Vagina (tissue), 2 donors: ENCODE measurements at regions not wholly inside any gene's neighbourhood (a gene's known extent, or its start where the extent isn't known, plus 50 kb on each side); places are given as distances from the start of the nearest gene placed in this dataset.

ENCODE experiments used
- DNase-seq, 2 donors: peaks; one replicate each; pipeline ENCODE4 v3.0.0-alpha.2; 2017; ENCODE audit errors: extremely low spot score in 2 of 2
- H3K27ac ChIP-seq: fragments of 200-600 bp; sonication (generic); one replicate; pipeline ENCODE4 v1.5.1; 2019
- H3K27me3 ChIP-seq: fragments of 200-600 bp; sonication (generic); one replicate; pipeline ENCODE4 v1.5.1; 2019
- H3K36me3 ChIP-seq, 2 donors: fragments of 200-600 bp; sonication (generic); one replicate each; pipeline ENCODE4 v1.5.1; 2017 to 2019
- H3K4me1 ChIP-seq: fragments of 200-600 bp; sonication (generic); one replicate; pipeline ENCODE4 v1.5.1; 2019
- H3K4me3 ChIP-seq, 2 donors: fragments of 200-600 bp; sonication (generic); 1 replicate in 1 of 2; 2 replicates in 1 of 2; pipeline ENCODE4 v1.5.1; 2016 to 2019
- H3K9me3 ChIP-seq: fragments of 200-600 bp; sonication (generic); one replicate; pipeline ENCODE4 v1.5.1; 2019
- POLR2A ChIP-seq, 2 donors: fragments of 450-650 bp; IDR thresholded peaks; one replicate each; pipeline ENCODE4 v1.6.1; 2017; ENCODE audit warnings: antibody characterized with exemption in 2 of 2, mild to moderate bottlenecking in 2 of 2, moderate library complexity in 2 of 2
- POLR2AphosphoS5 ChIP-seq, 2 donors: sonication (generic); formaldehyde crosslinking; IDR thresholded peaks; one replicate each; pipeline ENCODE4 v1.9.0; 2017; ENCODE audit warnings: antibody characterized with exemption in 2 of 2, mild to moderate bottlenecking in 2 of 2, low read depth in 1 of 2; ENCODE audit not compliant: insufficient read depth in 1 of 2
- intact Hi-C: fragments of 100-400 bp; cut with DNase I; formaldehyde crosslinking; loops from one replicate; pipeline ENCODE4 v1.15.1; 2023
- TF ChIP-seq, protein P1 (sequence below), 3 experiments: fragments of 450-650 bp in 2 of 3; fragments of 200-600 bp in 1 of 3; sonication (generic) in 1 of 3; IDR thresholded peaks; one replicate each; pipeline ENCODE4 v1.5.1; 2017 to 2019; ENCODE audit warnings: antibody characterized with exemption in 3 of 3, mild to moderate bottlenecking in 2 of 3, moderate library complexity in 2 of 3

DNA sequence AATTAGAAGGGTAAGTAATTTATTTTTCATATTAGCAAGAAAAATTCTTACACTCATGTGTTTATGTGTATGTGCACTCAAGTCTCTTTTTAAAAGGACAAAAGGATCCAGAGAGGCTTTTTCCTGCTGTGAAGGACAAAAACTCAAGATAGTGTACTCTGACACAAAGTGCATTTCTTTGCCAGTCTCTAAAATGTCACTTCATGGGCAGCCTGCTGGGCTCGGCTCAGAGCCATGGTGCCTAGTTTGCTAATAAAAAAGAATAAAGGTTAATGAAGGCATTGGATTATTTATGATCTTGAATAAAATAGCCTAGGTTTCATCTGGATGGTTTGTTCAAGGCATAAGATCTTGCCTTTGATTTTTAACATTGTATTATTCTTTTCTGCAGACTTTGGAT lies 989.0 kb downstream of the TBL1XR1 start:
- Histone ChIP-seq H3K4me3 (no peak overlapping the region), H3K4me1 (no peaks in the 10 kb centered on the region), H3K9me3 (no peaks in the 10 kb centered on the region), H3K27ac (no peak overlapping the region), H3K36me3 (no peaks in the 10 kb centered on the region), H3K27me3 (no peaks in the 10 kb centered on the region)
- no peak for DNase-seq
- TF ChIP-seq, protein P1, sequence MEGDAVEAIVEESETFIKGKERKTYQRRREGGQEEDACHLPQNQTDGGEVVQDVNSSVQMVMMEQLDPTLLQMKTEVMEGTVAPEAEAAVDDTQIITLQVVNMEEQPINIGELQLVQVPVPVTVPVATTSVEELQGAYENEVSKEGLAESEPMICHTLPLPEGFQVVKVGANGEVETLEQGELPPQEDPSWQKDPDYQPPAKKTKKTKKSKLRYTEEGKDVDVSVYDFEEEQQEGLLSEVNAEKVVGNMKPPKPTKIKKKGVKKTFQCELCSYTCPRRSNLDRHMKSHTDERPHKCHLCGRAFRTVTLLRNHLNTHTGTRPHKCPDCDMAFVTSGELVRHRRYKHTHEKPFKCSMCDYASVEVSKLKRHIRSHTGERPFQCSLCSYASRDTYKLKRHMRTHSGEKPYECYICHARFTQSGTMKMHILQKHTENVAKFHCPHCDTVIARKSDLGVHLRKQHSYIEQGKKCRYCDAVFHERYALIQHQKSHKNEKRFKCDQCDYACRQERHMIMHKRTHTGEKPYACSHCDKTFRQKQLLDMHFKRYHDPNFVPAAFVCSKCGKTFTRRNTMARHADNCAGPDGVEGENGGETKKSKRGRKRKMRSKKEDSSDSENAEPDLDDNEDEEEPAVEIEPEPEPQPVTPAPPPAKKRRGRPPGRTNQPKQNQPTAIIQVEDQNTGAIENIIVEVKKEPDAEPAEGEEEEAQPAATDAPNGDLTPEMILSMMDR (IDR thresholded peaks at IDR 0.05): no peak
- TF ChIP-seq POLR2A (IDR thresholded peaks at IDR 0.05): no peak
- no peak for TF ChIP-seq POLR2AphosphoS5 (IDR thresholded peaks at IDR 0.05; ENCODE audit: insufficient read depth in 1 of 2, low read depth in 1 of 2)
- intact Hi-C loops: no loop called here

DNA sequence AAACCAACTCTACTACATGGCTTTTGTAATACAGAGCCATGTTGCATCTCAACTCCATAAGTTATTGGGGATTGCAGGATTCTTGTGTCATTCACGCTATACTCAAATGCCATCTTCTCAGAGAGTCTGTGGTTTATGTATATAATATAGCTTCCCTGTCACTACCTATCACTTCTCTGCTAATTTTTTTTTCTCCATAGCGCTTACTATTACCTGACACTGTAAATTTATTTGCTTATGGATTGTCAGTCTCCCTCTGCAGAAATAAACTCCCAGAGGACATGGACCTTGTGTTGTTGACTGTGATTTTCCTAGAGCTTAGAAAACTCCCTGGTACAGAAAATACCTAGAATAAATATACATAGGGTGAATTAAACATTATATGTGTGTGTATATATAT lies 990.5 kb downstream of the TBL1XR1 start:
- intact Hi-C loops: no loop called here
- TF ChIP-seq POLR2A (IDR thresholded peaks at IDR 0.05): no peak
- TF ChIP-seq, protein P1 (IDR thresholded peaks at IDR 0.05): no peak

DNA sequence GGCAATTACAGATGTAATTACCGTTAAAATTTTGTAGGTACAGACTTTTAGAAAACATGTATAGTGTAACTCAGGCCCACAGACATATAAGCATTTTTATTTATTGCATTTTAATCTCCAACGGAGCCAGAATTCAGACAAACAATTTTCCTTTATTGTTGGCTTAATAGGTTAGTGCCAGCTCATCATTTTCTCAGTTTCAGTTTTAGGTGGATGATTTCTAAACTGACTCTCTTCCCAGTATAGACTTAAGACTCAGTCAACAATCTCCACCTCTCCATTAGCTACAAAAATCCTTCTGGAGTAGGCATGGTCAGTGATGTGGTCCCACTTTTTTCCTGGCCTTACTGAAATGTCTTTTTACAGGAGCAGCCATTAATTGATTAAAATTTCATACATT lies 994.6 kb downstream of the TBL1XR1 start:
- H3K36me3 ChIP-seq: no peaks in the 10 kb centered on the region
- H3K4me1 ChIP-seq: no peaks in the 10 kb centered on the region
- H3K27me3 ChIP-seq: no peaks in the 10 kb centered on the region
- H3K27ac ChIP-seq: no peak overlapping the region
- intact Hi-C loops: no loop called here
- no peak overlapping the region for H3K4me3 ChIP-seq
- DNase-seq: no peak
- H3K9me3 ChIP-seq: peaks cover 6% of the 10 kb centered on the region
- TF ChIP-seq POLR2A (IDR thresholded peaks at IDR 0.05): no peak
- TF ChIP-seq, protein P1 (IDR thresholded peaks at IDR 0.05): no peak
- TF ChIP-seq POLR2AphosphoS5 (IDR thresholded peaks at IDR 0.05; ENCODE audit: insufficient read depth in 1 of 2, low read depth in 1 of 2): no peak

More for the DNA sequence above, 990.5 kb downstream of the TBL1XR1 start:
- Histone ChIP-seq H3K36me3 (no peaks in the 10 kb centered on the region), H3K4me3 (no peak overlapping the region), H3K27me3 (no peaks in the 10 kb centered on the region), H3K27ac (no peak overlapping the region), H3K9me3 (no peaks in the 10 kb centered on the region), H3K4me1 (no peaks in the 10 kb centered on the region)
- no peak for DNase-seq

DNA sequence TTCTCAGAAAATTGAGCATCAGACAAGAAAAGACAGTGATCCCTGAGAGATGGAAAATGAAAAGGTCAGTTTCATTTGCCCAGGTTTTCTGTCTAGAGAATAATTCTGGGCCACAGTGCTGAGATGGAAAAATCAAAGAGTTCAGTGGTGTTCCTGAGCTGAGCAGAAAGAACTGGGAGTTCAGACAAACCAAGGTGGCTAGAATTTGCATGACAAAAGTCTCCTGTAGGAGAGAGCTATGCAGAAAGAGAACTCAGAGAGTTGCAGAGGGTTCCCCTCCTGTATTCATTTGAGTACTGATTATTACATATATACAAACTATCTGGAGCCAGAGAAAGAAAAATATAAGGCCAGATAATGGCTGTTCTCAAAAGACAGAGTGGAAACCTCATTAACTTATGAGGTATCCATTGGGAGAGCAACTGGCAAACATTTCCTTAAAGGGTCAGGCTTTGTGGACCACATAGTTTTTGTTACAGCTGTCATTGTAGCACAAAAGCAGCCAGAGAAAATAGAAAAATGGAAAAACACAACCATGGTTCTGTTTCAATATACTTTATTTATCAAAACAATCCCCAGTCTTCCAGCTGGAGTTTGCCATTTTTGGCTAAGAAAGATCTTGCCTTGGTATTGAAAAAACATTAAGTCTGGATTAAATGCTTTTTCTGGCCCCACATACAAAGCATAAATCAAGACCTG lies 1004.1 kb downstream of the TBL1XR1 start:
- H3K9me3 ChIP-seq: peaks cover 10% of the 10 kb centered on the region
- DNase-seq: no peak
- H3K27ac ChIP-seq: no peak overlapping the region
- TF ChIP-seq POLR2A (IDR thresholded peaks at IDR 0.05): no peak
- TF ChIP-seq, protein P1 (IDR thresholded peaks at IDR 0.05): no peak
- no peak for TF ChIP-seq POLR2AphosphoS5 (IDR thresholded peaks at IDR 0.05; ENCODE audit: insufficient read depth in 1 of 2, low read depth in 1 of 2)
- no peaks in the 10 kb centered on the region for H3K27me3 ChIP-seq
- no peaks in the 10 kb centered on the region for H3K4me1 ChIP-seq
- H3K36me3 ChIP-seq: no peaks in the 10 kb centered on the region
- H3K4me3 ChIP-seq: no peak overlapping the region
- intact Hi-C loops: no loop called here

DNA sequence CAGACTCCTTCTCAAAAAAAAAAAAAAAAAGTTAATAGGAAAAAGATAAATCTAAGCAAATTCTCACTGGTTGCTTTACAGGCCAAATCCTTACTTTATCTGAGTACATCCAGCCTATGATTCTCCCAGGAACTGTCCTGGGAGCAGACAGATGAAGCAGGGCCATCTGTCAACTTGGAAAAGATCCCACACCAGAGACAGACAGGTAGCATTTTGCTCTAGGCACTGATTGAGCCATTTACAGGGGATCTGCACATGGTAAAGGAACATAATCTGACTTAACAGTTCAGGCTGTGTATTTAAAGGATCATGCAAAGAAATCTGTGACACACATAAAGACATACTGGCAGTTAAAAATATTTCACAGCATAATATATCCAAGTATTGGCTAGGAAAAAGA lies 1006.5 kb downstream of the TBL1XR1 start:
- no peaks in the 10 kb centered on the region for H3K36me3 ChIP-seq
- DNase-seq: no peak
- intact Hi-C loops: no loop called here
- H3K27me3 ChIP-seq: no peaks in the 10 kb centered on the region
- no peak overlapping the region for H3K4me3 ChIP-seq
- H3K27ac ChIP-seq: no peak overlapping the region
- H3K4me1 ChIP-seq: no peaks in the 10 kb centered on the region
- no peaks in the 10 kb centered on the region for H3K9me3 ChIP-seq
- TF ChIP-seq POLR2A (IDR thresholded peaks at IDR 0.05) (no peak), POLR2AphosphoS5 (IDR thresholded peaks at IDR 0.05; ENCODE audit: insufficient read depth in 1 of 2, low read depth in 1 of 2) (no peak)
- TF ChIP-seq, protein P1 (IDR thresholded peaks at IDR 0.05): no peak
